AG04450 (cell line): ENCODE measurements at regions not wholly inside any gene's neighbourhood (a gene's known extent, or its start where the extent isn't known, plus 50 kb on each side); places are given as distances from the start of the nearest gene placed in this dataset.

Source experiments
- CTCF ChIA-PET: fragments of 300-600, 350-600 bp; formaldehyde crosslinking; extraction: SDS; loops from one replicate; lab custom pipeline; 2022; ENCODE audit warnings: antibody characterized with exemption, inconsistent platforms; lab: Charles Lee
- POLR2A ChIA-PET: fragments of 350-600 bp; formaldehyde crosslinking; extraction: SDS; loops from one replicate; lab custom pipeline; 2021; ENCODE audit warnings: antibody characterized with exemption, inconsistent platforms; lab: Yijun Ruan, JAX
- DNase-seq: peaks from one replicate; pipeline ENCODE4 v3.0.0-alpha.2; 2011; ENCODE audit warnings: low read depth, low spot score
- H3K27ac ChIP-seq: one replicate; pipeline ENCODE4 v1.5.1; 2012; ENCODE audit warnings: low read depth, low read length, control low read depth
- H3K27me3 ChIP-seq: one replicate; pipeline ENCODE4 v1.6.0; 2012; ENCODE audit warnings: low read length; ENCODE audit not compliant: control insufficient read depth, insufficient read depth
- H3K4me3 ChIP-seq: 2 replicates; pipeline ENCODE4 v1.5.1; 2011; ENCODE audit warnings: mild to moderate bottlenecking, low read depth, low read length, control low read depth
- H3K9me3 ChIP-seq: 2 replicates; pipeline ENCODE4 v1.5.1; 2012; ENCODE audit warnings: low read length; ENCODE audit not compliant: control insufficient read depth, insufficient read depth
- CTCF ChIP-seq: IDR thresholded peaks from 2 replicates; pipeline ENCODE4 v1.5.1; 2011; ENCODE audit warnings: low read depth, low read length, control low read depth, inconsistent platforms

- TF ChIP-seq CTCF: no peak
- Histone ChIP-seq H3K9me3 (no peaks in the 10 kb centered on the region), H3K4me3 (no peak overlapping the region), H3K27me3 (no peaks in the 10 kb centered on the region), H3K27ac (no peak overlapping the region)
- POLR2A ChIA-PET: no interaction called here
- CTCF ChIA-PET: interaction anchor here (1.0 kb wide), 1 partner anchor 206 kb away, joined by 3 read pairs; no protein-coding TSS in a partner anchor
- no peak for DNase-seq
Observed at GRCh38 chr6:138560130-138560860, 61.0 kb upstream of the NHSL1 start.

GRCh38 chr6:138562691-138563090 is 63.4 kb upstream of the NHSL1 start:
- Histone ChIP-seq H3K4me3 (no peak overlapping the region), H3K27me3 (no peaks in the 10 kb centered on the region), H3K27ac (no peak overlapping the region), H3K9me3 (no peaks in the 10 kb centered on the region)
- POLR2A ChIA-PET: interaction anchor here (1.7 kb wide), 1 partner anchor 10 kb away, joined by 4 read pairs; no protein-coding TSS in a partner anchor
- no peak for TF ChIP-seq CTCF
- CTCF ChIA-PET: no interaction called here
- DNase-seq: no peak

GRCh38 chr6:138563231-138563630 is 63.9 kb upstream of the NHSL1 start:
- no peaks in the 10 kb centered on the region for H3K27me3 ChIP-seq
- no peak overlapping the region for H3K4me3 ChIP-seq
- DNase-seq: no peak
- ChIA-PET POLR2A (interaction anchor here (1.7 kb wide), 1 partner anchor 9 kb away, joined by 4 read pairs; no protein-coding TSS in a partner anchor), CTCF (interaction anchor here (0.6 kb wide), 1 partner anchor 54 kb away, joined by 3 read pairs; no protein-coding TSS in a partner anchor)
- H3K9me3 ChIP-seq: no peaks in the 10 kb centered on the region
- no peak for TF ChIP-seq CTCF
- H3K27ac ChIP-seq: no peak overlapping the region

GRCh38 chr6:138563650-138564049 is 64.4 kb upstream of the NHSL1 start:
- H3K27me3 ChIP-seq: no peaks in the 10 kb centered on the region
- no peak for TF ChIP-seq CTCF
- DNase-seq: no peak
- H3K4me3 ChIP-seq: no peak overlapping the region
- H3K9me3 ChIP-seq: no peaks in the 10 kb centered on the region
- ChIA-PET POLR2A (interaction anchor here (1.7 kb wide), 1 partner anchor 9 kb away, joined by 4 read pairs; no protein-coding TSS in a partner anchor), CTCF (interaction anchor here (0.6 kb wide), 1 partner anchor 54 kb away, joined by 3 read pairs; no protein-coding TSS in a partner anchor)
- no peak overlapping the region for H3K27ac ChIP-seq

- H3K9me3 ChIP-seq: no peaks in the 10 kb centered on the region
- no peak overlapping the region for H3K4me3 ChIP-seq
- DNase-seq: no peak
- no peak for TF ChIP-seq CTCF
- no peaks in the 10 kb centered on the region for H3K27me3 ChIP-seq
- H3K27ac ChIP-seq: no peak overlapping the region
- CTCF ChIA-PET: interaction anchor here (0.6 kb wide), 1 partner anchor 55 kb away, joined by 3 read pairs; no protein-coding TSS in a partner anchor
- POLR2A ChIA-PET: interaction anchor here (1.7 kb wide), 1 partner anchor 8 kb away, joined by 4 read pairs; no protein-coding TSS in a partner anchor
Observed at GRCh38 chr6:138564170-138564721, 65.0 kb upstream of the NHSL1 start.
